ENCODE measurements at regions not wholly inside any gene's neighbourhood (a gene's known extent, or its start where the extent isn't known, plus 50 kb on each side); places are given as distances from the start of the nearest gene placed in this dataset.

DNA sequence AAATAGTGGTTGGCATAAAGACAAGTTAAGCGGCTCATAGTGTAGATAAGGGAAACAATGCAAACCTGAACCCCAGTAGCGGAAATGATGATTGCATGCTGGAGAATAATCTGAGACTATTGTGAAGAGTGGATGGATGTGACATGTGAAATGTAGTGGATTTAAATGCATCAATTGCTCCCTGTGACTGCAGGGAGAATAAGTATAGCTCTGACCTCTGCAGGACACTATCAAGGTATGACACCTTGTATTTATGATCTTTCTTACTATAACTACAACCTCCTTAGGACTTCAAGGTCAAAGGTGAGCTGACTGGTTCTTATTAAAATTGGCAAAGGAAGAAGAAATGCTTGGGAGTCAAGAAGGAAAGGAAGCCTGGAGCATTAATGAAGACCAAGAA is 285.6 kb downstream of the GRIN2B start:
- Histone ChIP-seq H3K4me1 (no peaks in the 10 kb centered on the region), H3K36me3 (no peaks in the 10 kb centered on the region), H3K27me3 (ENCODE audit: low read depth) (peaks cover 65% of the 10 kb centered on the region), H3K4me3 (no peak overlapping the region), H3K9me3 (replicated peaks) (peaks cover 9% of the 10 kb centered on the region), H3K27ac (replicated peaks) (no peak overlapping the region)
- intact Hi-C loops (cut with micrococcal nuclease) = no loop called here
- no peak for TF ChIP-seq CTCF (IDR thresholded peaks at IDR 0.05; ENCODE audit: borderline replicate concordance)
- DNase-seq = no peak

- no peak overlapping the region for H3K4me3 ChIP-seq
- H3K9me3 ChIP-seq (replicated peaks) = peaks cover 9% of the 10 kb centered on the region
- DNase-seq = no peak
- intact Hi-C loops (cut with micrococcal nuclease) = no loop called here
- H3K36me3 ChIP-seq = no peaks in the 10 kb centered on the region
- H3K4me1 ChIP-seq = no peaks in the 10 kb centered on the region
- no peak for TF ChIP-seq CTCF (IDR thresholded peaks at IDR 0.05; ENCODE audit: borderline replicate concordance)
- no peak overlapping the region for H3K27ac ChIP-seq (replicated peaks)
- H3K27me3 ChIP-seq (ENCODE audit: low read depth) = peaks cover 38% of the 10 kb centered on the region
Observed at GRCh38 chr12:13692332-13692731, 289.1 kb downstream of the GRIN2B start.

DNA sequence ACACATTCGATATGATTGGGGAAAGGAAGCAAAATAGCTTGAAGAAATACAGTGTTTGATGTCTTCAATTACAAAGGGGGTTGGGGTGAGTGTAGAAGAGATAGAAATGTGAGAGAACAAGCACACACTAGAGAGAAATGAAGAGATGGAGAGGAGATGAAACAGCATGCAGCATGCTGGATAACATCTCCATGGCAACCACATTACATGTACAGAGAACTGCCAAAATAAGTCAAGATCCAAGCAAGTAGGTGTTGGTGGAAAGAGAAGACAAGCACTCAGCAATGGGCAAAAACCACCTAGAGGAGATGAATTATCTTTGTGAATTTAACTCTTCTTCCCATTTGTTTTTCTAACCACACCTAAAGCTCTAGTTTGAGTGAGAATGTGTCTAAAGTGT is 289.8 kb downstream of the GRIN2B start:
- H3K27ac ChIP-seq (replicated peaks) = no peak overlapping the region
- intact Hi-C loops (cut with micrococcal nuclease) = no loop called here
- peaks cover 9% of the 10 kb centered on the region for H3K9me3 ChIP-seq (replicated peaks)
- H3K36me3 ChIP-seq = no peaks in the 10 kb centered on the region
- H3K4me1 ChIP-seq = no peaks in the 10 kb centered on the region
- TF ChIP-seq CTCF (IDR thresholded peaks at IDR 0.05; ENCODE audit: borderline replicate concordance) = no peak
- H3K4me3 ChIP-seq = no peak overlapping the region
- H3K27me3 ChIP-seq (ENCODE audit: low read depth) = peaks cover 38% of the 10 kb centered on the region
- DNase-seq = no peak

DNA sequence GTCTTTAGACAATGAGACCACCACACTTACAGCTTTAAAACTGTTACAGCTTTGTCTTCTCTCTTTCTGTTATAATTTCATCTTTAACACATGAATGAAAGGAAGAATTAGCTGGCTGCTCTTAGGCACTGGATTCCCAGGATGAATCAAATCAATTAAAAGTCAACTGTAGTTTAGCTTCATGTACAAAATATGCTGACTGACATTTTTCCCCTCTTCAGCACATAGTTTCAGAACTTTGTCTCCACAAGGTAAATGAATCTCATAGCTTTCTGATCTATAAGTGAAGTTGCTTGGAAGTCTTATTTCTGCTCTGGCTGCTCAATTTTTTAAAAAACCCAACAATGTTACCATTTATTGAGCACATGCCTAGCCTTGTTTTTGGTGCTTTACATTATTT is 293.8 kb downstream of the GRIN2B start:
- intact Hi-C loops (cut with micrococcal nuclease) = no loop called here

GRCh38 chr12:13686260-13686659 is 295.1 kb downstream of the GRIN2B start:
- Histone ChIP-seq H3K27ac (replicated peaks) (no peak overlapping the region), H3K4me1 (no peaks in the 10 kb centered on the region), H3K4me3 (no peak overlapping the region), H3K9me3 (replicated peaks) (no peaks in the 10 kb centered on the region), H3K36me3 (no peaks in the 10 kb centered on the region), H3K27me3 (ENCODE audit: low read depth) (peaks cover 7% of the 10 kb centered on the region)
- intact Hi-C loops (cut with micrococcal nuclease) = no loop called here
- TF ChIP-seq CTCF (IDR thresholded peaks at IDR 0.05; ENCODE audit: borderline replicate concordance) = no peak
- DNase-seq = no peak

More for the DNA sequence above, 293.8 kb downstream of the GRIN2B start:
- Histone ChIP-seq H3K27me3 (ENCODE audit: low read depth) (peaks cover 18% of the 10 kb centered on the region), H3K4me3 (no peak overlapping the region), H3K9me3 (replicated peaks) (no peaks in the 10 kb centered on the region), H3K36me3 (no peaks in the 10 kb centered on the region), H3K4me1 (no peaks in the 10 kb centered on the region), H3K27ac (replicated peaks) (no peak overlapping the region)
- DNase-seq = no peak
- TF ChIP-seq CTCF (IDR thresholded peaks at IDR 0.05; ENCODE audit: borderline replicate concordance) = no peak

DNA sequence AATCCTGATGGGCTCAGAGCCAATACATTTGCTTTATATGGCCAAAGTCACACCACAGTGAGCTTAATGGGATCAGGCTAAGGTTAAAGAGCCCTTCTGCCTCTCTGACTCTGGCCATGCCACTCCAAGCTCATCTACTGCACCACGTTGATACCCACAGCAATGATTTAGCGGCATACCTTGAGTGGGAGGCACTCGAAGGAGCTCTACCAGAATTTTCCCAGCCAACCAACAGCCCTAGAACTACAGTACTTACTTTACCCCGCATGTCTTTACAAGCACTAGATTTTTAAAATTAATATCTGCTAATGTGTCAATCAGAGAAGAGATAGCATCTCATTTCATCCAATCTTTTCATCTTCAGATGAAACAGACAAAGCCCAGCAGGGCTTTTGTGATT is 300.5 kb downstream of the GRIN2B start:
- Histone ChIP-seq H3K27ac (replicated peaks) (no peak overlapping the region), H3K36me3 (no peaks in the 10 kb centered on the region), H3K27me3 (ENCODE audit: low read depth) (peaks cover 12% of the 10 kb centered on the region), H3K9me3 (replicated peaks) (no peaks in the 10 kb centered on the region), H3K4me1 (no peaks in the 10 kb centered on the region), H3K4me3 (no peak overlapping the region)
- intact Hi-C loops (cut with micrococcal nuclease) = no loop called here
- no peak for DNase-seq
- no peak for TF ChIP-seq CTCF (IDR thresholded peaks at IDR 0.05; ENCODE audit: borderline replicate concordance)
